K562 (cell line): ENCODE measurements at regions not wholly inside any gene's neighbourhood (a gene's known extent, or its start where the extent isn't known, plus 50 kb on each side); places are given as distances from the start of the nearest gene placed in this dataset.
A peak's percentile ranks its signal among the peaks of the same experiment; 100 is the strongest.

Source experiments
- ATF4 ChIP-seq: fragments of 450-650 bp; formaldehyde crosslinking; IDR thresholded peaks from 2 replicates; pipeline ENCODE4 v1.4.0; 2022; ENCODE audit warnings: mild to moderate bottlenecking, moderate library complexity
- CXXC5 ChIP-seq: fragments of 250-450 bp; sonication (Bioruptor Pico); IDR thresholded peaks from 2 replicates; pipeline ENCODE4 v1.8.0; 2022; ENCODE audit warnings: inconsistent platforms, mild to moderate bottlenecking, moderate library complexity
- DIDO1 ChIP-seq: fragments of 450-650 bp; IDR thresholded peaks from 2 replicates; pipeline ENCODE4 v1.6.1; 2016; ENCODE audit warnings: low read depth, missing biosample characterization, missing genetic modification characterization
- HSF4 ChIP-seq: fragments of 250-450 bp; sonication (Bioruptor Pico); IDR thresholded peaks from 2 replicates; pipeline ENCODE4 v2.1.2; 2022; ENCODE audit warnings: mild to moderate bottlenecking, moderate library complexity, borderline replicate concordance
- IRF2 ChIP-seq: sonication (generic); formaldehyde crosslinking; IDR thresholded peaks from 2 replicates; pipeline ENCODE4 v1.8.1; 2022; ENCODE audit warnings: mild to moderate bottlenecking, missing genetic modification reagents
- KDM1A ChIP-seq, 2 experiments: fragments of 450-650 bp; IDR thresholded peaks; 2 replicates each; pipeline ENCODE4 v1.6.1; 2016; ENCODE audit warnings: mild to moderate bottlenecking in 2 of 2
- KDM4B ChIP-seq, 2 experiments: fragments of 450-650 bp in 1 of 2; sonication (generic) in 1 of 2; IDR thresholded peaks; 2 replicates each; pipeline ENCODE4 v1.6.1; 2016 to 2017; ENCODE audit warnings: borderline replicate concordance in 2 of 2, antibody characterized with exemption in 1 of 2, low read depth in 1 of 2, mild to moderate bottlenecking in 1 of 2
- KLF6 ChIP-seq: fragments of 250-450 bp; sonication (Bioruptor Pico); IDR thresholded peaks from 2 replicates; pipeline ENCODE4 v1.4.0; 2020; ENCODE audit warnings: mild to moderate bottlenecking, moderate library complexity, borderline replicate concordance
- NFXL1 ChIP-seq: fragments of 450-650 bp; formaldehyde crosslinking; IDR thresholded peaks from 2 replicates; pipeline ENCODE4 v1.4.0; 2021; ENCODE audit warnings: mild to moderate bottlenecking
- PRPF4 ChIP-seq: fragments of 200-400 bp; formaldehyde crosslinking; IDR thresholded peaks from one replicate; pipeline ENCODE4 v1.6.1; 2017; ENCODE audit warnings: low read length, low read depth, mild to moderate bottlenecking; ENCODE audit not compliant: insufficient read depth, poor library complexity, severe bottlenecking
- STAT5B ChIP-seq: fragments of 250-450 bp; sonication (Bioruptor Pico); IDR thresholded peaks from 2 replicates; pipeline ENCODE4 v1.8.0; 2021; ENCODE audit warnings: mild to moderate bottlenecking, inconsistent platforms
- SUPT5H ChIP-seq: fragments of 450-650 bp; IDR thresholded peaks from 2 replicates; pipeline ENCODE4 v1.6.1; 2016
- TCF3 ChIP-seq: sonication (generic); formaldehyde crosslinking; IDR thresholded peaks from 2 replicates; pipeline ENCODE4 v1.4.0; 2020; ENCODE audit warnings: mild to moderate bottlenecking, missing genetic modification reagents
- ZMIZ1 ChIP-seq, 2 experiments: fragments of 150-350 bp in 1 of 2; IDR thresholded peaks; 2 replicates each; pipeline ENCODE4 v1.6.1; 2012 to 2016; ENCODE audit warnings: low read depth in 2 of 2, low read length in 2 of 2, mild to moderate bottlenecking in 1 of 2, moderate library complexity in 1 of 2
- ZNF282 ChIP-seq: sonication (generic); formaldehyde crosslinking; IDR thresholded peaks from 2 replicates; pipeline ENCODE4 v1.8.1; 2023; ENCODE audit warnings: missing genetic modification reagents
- ZNF668 ChIP-seq: fragments of 250-450 bp; sonication (Bioruptor Pico); IDR thresholded peaks from 2 replicates; pipeline ENCODE4 v1.8.0; 2022; ENCODE audit warnings: mild to moderate bottlenecking, inconsistent platforms
- TF ChIP-seq, protein P1 (sequence below): fragments of 250-450 bp; sonication (Bioruptor Pico); IDR thresholded peaks from 2 replicates; pipeline ENCODE4 v1.5.0; 2022; ENCODE audit warnings: mild to moderate bottlenecking
- TF ChIP-seq, protein P2 (sequence below): fragments of 450-650 bp; formaldehyde crosslinking; conservative IDR thresholded peaks from 2 replicates; pipeline ENCODE4 v1.4.0; 2022; ENCODE audit warnings: mild to moderate bottlenecking, missing genetic modification characterization
- TF ChIP-seq, protein P3 (sequence below), 2 experiments: fragments of 250-450 bp in 1 of 2; fragments of 450-650 bp in 1 of 2; sonication (Bioruptor Pico) in 1 of 2; IDR thresholded peaks; 2 replicates each; pipeline versions ENCODE4 v1.6.1 to v1.8.0; 2016 to 2021; ENCODE audit warnings: mild to moderate bottlenecking in 2 of 2, moderate library complexity in 2 of 2, missing compliant biosample characterization in 1 of 2, missing genetic modification characterization in 1 of 2

- TF ChIP-seq KDM1A (IDR thresholded peaks at IDR 0.05) = no peak
- no peak for TF ChIP-seq IRF2 (CRISPR knock-in tag)
- TF ChIP-seq, protein P1, sequence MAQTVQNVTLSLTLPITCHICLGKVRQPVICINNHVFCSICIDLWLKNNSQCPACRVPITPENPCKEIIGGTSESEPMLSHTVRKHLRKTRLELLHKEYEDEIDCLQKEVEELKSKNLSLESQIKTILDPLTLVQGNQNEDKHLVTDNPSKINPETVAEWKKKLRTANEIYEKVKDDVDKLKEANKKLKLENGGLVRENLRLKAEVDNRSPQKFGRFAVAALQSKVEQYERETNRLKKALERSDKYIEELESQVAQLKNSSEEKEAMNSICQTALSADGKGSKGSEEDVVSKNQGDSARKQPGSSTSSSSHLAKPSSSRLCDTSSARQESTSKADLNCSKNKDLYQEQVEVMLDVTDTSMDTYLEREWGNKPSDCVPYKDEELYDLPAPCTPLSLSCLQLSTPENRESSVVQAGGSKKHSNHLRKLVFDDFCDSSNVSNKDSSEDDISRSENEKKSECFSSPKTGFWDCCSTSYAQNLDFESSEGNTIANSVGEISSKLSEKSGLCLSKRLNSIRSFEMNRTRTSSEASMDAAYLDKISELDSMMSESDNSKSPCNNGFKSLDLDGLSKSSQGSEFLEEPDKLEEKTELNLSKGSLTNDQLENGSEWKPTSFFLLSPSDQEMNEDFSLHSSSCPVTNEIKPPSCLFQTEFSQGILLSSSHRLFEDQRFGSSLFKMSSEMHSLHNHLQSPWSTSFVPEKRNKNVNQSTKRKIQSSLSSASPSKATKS = no peak
- TF ChIP-seq, protein P2, sequence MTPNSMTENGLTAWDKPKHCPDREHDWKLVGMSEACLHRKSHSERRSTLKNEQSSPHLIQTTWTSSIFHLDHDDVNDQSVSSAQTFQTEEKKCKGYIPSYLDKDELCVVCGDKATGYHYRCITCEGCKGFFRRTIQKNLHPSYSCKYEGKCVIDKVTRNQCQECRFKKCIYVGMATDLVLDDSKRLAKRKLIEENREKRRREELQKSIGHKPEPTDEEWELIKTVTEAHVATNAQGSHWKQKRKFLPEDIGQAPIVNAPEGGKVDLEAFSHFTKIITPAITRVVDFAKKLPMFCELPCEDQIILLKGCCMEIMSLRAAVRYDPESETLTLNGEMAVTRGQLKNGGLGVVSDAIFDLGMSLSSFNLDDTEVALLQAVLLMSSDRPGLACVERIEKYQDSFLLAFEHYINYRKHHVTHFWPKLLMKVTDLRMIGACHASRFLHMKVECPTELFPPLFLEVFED (CRISPR knock-in tag) = no peak
- no peak for TF ChIP-seq ZMIZ1 (IDR thresholded peaks at IDR 0.05; ENCODE audit: low read depth in 2 of 2, low read length in 2 of 2)
- TF ChIP-seq SUPT5H = no peak
- TF ChIP-seq, protein P3, sequence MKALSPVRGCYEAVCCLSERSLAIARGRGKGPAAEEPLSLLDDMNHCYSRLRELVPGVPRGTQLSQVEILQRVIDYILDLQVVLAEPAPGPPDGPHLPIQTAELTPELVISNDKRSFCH (CRISPR knock-in tag; IDR thresholded peaks at IDR 0.05) = no peak
- TF ChIP-seq, protein P3 (tag; IDR thresholded peaks at IDR 0.05) = peak; percentile 65; the same call in 1 of the 2 replicates
- TF ChIP-seq NFXL1 = no peak
- no peak for TF ChIP-seq DIDO1 (tag)
- peak; percentile 84 for TF ChIP-seq ZNF668
- no peak for TF ChIP-seq PRPF4
- peak; percentile 79 for TF ChIP-seq ATF4 (CRISPR knock-in tag)
- TF ChIP-seq CXXC5 (CRISPR knock-in tag) = no peak
- TF ChIP-seq HSF4 (CRISPR knock-in tag) = 0 out of 2 replicates have a peak, but pooled peaks have one; percentile 47
- no peak for TF ChIP-seq STAT5B
- peak; percentile 6; the same call in 1 of the 2 replicates for TF ChIP-seq TCF3 (CRISPR knock-in tag)
- no peak for TF ChIP-seq ZNF282 (CRISPR knock-in tag)
- TF ChIP-seq KDM4B (IDR thresholded peaks at IDR 0.05; ENCODE audit: borderline replicate concordance in 2 of 2, low read depth in 1 of 2) = no peak
- TF ChIP-seq KLF6 (CRISPR knock-in tag) = no peak
These were observed 118.1 kb downstream of the ARL4A start (continued) for GRCh38 chr7:12805518-12805928.
